NCI-H1694 (cell line): ENCODE measurements at regions not wholly inside any gene's neighbourhood (a gene's known extent, or its start where the extent isn't known, plus 50 kb on each side); places are given as distances from the start of the nearest gene placed in this dataset.

Experiments used
- DNase-seq: peaks from one replicate; lab custom pipeline; 2025; lab: John Stamatoyannopoulos, UW

GRCh38 chr7:125125315-125125714, 195.7 kb upstream of the POT1 start:
- DNase-seq = no peak

DNA sequence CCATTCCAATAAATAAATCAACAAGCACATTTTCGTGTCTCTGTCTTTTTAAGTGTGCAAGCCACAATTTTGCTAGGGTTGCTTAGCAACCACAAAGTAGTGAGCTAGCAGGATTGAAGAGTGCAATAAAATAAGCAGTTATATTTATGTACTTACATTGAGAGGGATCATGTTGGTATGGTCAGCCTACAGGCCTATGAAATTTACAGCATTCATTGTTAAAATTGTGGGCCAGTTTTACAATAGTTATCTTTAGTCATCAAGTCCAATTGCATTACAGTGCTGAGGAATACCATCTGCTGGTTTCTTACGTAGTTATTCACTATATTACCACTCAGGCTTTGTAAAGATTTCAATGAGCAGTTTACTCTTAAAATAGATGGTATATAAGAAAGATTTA, 192.5 kb upstream of the POT1 start:
- DNase-seq = no peak

- DNase-seq = no peak
Observed at GRCh38 chr7:125119559-125120115, 190.0 kb upstream of the POT1 start.

DNA sequence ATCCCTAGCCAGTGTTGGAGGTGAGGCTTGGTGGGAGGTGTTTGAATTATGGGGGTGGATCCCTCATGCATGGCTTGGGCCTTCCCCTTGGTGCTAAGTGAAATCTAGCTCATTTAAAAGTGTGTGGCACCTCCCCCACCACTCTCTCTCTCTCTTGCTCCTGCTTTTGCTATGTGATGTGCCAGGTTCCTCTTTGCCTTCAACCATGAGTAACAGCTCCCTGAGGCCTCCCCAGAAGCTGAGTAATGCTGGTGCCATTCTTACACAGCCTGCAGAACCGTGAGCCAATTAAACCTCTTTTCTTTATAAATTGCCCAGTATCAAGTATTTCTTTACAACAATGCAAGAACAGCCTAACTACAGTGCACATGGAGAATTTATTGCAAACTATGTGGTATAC, 188.8 kb upstream of the POT1 start:
- no peak for DNase-seq

DNA sequence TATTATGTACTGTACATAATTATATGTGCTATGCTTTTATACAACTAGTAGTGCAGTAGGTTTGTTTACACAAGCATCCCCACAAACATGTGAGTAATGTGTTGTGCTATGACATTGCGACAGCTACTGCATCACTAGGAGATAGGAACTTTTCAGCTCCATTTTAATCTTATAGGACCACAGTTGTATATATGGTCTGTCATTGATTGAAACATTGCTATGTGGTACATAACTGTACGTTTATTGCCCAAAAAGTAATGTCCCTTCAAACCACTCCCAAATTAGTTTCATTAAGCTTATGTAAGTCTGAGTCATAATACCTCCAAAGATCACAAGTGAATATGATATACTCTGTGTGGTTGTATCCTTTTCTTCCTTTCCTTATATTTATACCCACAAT, 183.2 kb upstream of the POT1 start:
- no peak for DNase-seq

DNA sequence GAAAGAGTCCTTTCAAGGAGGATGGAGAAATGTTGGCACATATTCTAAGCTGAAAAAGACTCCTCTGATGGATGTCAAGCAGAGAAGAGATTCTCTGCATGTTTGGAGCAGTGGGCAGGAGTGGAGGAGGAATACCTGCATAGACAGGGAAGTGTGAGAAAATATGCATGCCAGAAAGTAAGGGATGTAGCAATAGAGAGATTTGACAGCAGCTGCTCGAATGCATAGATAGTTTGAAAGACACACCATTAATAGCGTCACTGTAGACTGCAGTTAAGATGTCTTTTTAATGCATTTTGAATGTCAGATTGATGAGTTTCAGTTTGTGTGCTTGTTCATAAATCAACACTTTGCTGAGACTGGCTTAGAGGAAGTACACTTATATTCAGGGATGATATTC, 169.9 kb upstream of the POT1 start:
- no peak for DNase-seq

DNA sequence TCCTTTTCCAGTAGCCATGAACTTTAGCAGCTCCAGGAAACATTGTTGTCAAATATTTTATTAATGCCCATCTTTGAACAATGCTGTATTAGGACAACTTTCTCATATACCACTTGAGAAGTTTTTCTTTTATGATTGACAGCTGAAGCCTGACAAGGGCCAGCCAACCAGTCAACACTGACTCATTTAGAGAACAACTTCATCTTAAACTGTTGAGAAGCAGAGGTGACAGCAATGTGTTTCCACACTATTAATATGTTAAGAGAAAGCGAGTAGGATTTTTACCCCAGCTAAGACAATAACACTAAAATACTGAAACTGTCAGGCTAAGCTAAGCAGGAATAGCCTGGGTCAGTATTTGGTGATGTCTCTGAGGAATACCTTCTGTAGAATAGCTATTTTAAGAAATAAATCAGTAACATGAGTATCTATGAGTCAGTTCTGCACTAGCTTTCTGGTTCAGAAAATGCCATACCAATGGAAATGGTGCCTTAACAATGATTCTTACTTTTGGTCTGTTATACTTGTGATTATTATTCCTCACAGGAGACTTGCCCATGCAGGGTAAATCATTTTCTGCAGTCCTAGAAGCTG, 168.8 kb upstream of the POT1 start:
- no peak for DNase-seq

DNA sequence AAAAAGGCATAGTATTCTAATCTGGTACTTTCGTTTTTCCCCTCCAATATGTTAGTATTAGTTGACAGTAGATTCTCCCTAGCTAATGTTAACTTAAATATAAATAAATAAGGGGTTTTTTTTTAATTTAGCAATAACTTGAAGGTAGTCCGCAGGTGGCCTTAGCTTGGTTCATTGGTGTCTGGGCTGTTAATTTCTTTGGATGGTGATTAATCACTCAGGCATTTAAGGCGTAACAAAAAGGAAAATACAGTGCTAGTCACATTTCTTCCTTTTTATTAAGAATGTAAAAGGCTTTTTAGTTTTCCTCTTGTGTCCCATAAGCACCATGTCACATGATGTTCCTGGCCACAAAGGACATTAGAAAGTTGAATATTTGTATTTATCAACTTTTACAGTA, 161.0 kb upstream of the POT1 start:
- no peak for DNase-seq

- no peak for DNase-seq
Observed at GRCh38 chr7:125089171-125089570, 159.5 kb upstream of the POT1 start.

- DNase-seq = no peak
Observed at GRCh38 chr7:125088555-125088954, 158.9 kb upstream of the POT1 start.

DNA sequence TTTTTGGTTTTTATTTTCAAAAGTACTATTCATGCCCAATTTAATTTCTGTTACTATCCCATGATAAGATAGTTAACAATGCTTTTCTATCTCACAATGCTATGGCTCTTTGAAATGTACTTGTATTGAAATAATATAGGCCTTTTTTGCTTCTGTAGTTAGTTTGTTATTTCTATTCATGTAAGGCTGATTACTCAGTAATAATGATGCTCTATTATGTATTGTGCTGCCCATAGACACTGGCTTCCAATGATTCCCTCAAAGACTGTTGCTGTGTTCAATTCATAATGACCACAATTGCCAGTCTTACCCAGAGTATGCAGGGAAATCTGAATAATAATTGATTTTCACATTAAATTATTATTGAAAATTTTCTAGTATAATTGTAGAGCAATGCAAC, 155.5 kb upstream of the POT1 start:
- DNase-seq = no peak

DNA sequence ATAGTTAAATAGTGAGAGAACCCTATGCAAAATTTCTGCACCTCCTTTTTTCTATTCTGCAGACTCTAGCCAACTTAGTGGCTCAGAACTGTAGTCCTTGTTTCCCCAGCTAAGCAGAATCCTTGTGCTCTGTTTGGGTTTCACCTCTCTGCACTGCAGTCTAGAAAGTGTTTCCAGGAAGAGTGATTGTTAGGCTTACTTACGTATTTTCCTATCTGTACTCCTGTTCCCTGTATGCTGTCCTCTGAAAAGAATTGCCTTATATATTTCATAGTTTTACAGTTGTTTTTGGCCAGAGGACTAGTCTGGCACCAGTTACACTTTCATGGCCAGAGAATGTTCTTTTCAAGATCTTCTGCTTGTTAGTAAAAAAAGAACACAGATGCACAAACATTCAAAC, 154.6 kb upstream of the POT1 start:
- DNase-seq = no peak

DNA sequence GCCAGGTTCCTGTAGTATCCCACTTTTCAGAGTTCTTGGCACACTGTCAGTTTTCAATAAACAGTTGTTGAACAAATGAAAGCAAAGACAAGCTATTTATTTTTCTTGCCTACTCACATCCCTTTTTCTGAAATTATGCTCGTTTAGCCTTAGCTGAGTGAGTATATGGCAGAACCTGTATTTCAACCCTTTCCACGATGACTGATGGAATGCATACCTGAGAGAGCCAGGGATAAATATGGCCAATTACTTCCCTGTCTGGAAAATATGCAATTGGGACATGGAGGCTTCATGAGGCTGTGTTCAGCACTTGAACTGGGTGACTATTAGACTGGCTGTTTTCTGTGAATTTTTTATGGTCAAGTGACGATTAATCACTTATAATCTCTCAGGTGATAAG, 144.5 kb upstream of the POT1 start:
- no peak for DNase-seq

GRCh38 chr7:125065546-125065945, 135.9 kb upstream of the POT1 start:
- DNase-seq = no peak

GRCh38 chr7:125065001-125065400, 135.4 kb upstream of the POT1 start:
- DNase-seq = no peak

- DNase-seq = no peak
Observed at GRCh38 chr7:125061776-125062397, 132.3 kb upstream of the POT1 start.

DNA sequence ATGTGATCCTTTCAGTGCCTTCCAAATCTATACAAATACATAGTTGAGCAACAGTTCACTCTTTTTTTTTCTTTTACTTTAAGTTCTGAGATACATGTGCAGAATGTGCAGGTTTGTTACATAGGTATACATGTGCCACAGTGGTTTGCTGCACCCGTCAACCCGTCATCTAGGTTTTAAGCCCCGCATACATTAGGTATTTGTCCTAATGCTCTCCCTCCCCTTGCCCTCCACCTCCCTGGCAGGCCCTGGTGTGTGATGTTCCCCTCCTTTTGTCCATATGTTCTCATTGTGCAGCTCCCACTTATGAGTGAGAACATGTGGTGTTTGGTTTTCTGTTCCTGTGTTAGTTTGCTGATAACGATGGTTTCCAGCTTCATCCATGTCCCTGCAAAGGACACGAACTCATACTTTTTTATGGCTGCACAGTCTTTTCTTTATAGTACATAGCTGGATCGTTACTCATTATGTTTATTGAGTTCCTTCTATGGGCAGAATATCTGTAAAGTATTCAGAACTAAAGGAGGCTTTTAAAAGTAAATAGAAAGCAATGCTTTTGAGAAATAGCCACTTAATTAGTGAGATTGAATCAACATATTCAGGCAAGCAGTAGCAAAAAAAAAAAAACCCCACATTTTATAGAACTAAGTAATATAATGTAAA, 131.6 kb upstream of the POT1 start:
- peak; percentile 74 for DNase-seq

- DNase-seq = peak; percentile 22
Observed at GRCh38 chr7:125059861-125060456, 130.3 kb upstream of the POT1 start.

DNA sequence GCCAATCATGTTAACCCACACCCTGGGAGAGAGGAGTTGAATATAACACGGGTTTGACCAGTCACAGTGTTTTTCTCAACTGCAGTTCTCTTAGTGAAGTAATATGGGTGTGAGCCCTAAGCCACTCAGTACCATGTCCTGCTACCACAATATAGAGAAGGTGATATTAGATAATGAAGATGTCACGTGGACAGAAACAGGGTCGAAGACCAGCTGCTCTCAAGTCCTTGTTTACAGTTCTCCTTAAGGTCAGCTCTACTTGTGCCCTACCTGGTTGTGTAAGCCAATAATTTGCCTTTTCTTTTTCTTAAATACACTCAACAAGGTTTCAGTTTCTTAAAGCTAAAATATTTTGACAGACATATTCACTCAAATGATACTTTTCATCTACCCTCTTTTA, 128.3 kb upstream of the POT1 start:
- no peak for DNase-seq

GRCh38 chr7:125055376-125055775, 125.8 kb upstream of the POT1 start:
- DNase-seq = no peak

DNA sequence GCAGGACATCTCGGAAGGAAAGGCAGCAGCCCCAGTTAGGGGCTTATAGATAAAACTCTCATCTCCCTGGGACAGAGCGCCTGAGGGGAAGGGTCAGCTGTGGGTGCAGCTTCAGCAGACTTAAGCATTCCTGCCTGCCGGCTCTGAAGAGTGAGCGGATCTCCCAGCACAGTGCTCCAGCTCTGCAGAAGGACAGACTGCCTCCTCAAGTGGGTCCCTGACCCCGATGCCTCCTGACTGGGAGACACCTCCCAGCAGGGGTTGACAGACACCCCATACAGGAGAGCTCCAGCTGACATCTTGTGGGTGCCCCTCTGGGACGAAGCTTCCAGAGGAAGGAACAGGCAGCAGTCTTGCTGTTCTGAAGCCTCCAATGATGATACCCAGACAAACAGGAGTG, 117.1 kb upstream of the POT1 start:
- DNase-seq = no peak

DNA sequence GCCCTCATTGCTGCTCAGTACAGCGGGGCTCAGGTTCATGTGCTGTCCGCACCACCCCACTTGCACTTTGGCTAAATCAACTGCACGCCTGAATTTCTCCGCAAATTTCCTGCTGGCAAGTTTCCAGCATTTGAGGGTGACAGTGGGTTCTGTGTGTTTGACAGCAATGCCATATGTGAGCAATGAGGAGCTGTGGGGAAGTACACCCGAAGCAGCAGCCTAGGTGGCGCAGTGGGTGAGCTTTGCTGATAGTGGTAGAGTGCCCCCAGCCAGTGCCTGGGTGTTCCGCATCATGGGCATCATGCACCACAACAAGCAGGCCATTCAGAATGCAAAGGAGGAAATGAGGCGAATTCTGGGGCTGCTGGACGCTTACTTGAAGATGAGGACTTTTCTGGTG, 103.9 kb upstream of the POT1 start:
- DNase-seq = no peak

GRCh38 chr7:125032943-125033342, 103.3 kb upstream of the POT1 start:
- DNase-seq = no peak
